ENCODE measurements at regions not wholly inside any gene's neighbourhood (a gene's known extent, or its start where the extent isn't known, plus 50 kb on each side); places are given as distances from the start of the nearest gene placed in this dataset.
A peak's percentile ranks its signal among the peaks of the same experiment; 100 is the strongest.

GRCh38 chr1:29471487-29472313 lies 235.4 kb downstream of the PTPRU start (continued):
- TF ChIP-seq ZNF549 (CRISPR knock-in tag; IDR thresholded peaks at IDR 0.05), result no peak
- peak; percentile 38; the same call in 1 of the 2 replicates for TF ChIP-seq HNF4G (IDR thresholded peaks at IDR 0.05; ENCODE audit: borderline replicate concordance, low read depth, low read length)
- TF ChIP-seq HNF4G (CRISPR knock-in tag; IDR thresholded peaks at IDR 0.05; ENCODE audit: borderline replicate concordance, low read depth), result no peak
- TF ChIP-seq IRF2 (CRISPR knock-in tag; IDR thresholded peaks at IDR 0.05), result peak; percentile 31; the same call in 1 of the 2 replicates
- TF ChIP-seq AHR (CRISPR knock-in tag; IDR thresholded peaks at IDR 0.05), result no peak
- no peak for TF ChIP-seq ZBTB2 (CRISPR knock-in tag; IDR thresholded peaks at IDR 0.05; ENCODE audit: low read depth)
- TF ChIP-seq MBNL3 (CRISPR knock-in tag; conservative IDR thresholded peaks at IDR 0.05), result no peak
- peak; percentile 77; the same call in 1 of the 2 replicates for TF ChIP-seq ZBTB7B (CRISPR knock-in tag; IDR thresholded peaks at IDR 0.05)
- TF ChIP-seq KLF13 (CRISPR knock-in tag; IDR thresholded peaks at IDR 0.05), result no peak
- TF ChIP-seq GTF2F1 (IDR thresholded peaks at IDR 0.05; ENCODE audit: low read length), result no peak
- TF ChIP-seq SNAPC5 (CRISPR knock-in tag; IDR thresholded peaks at IDR 0.05; ENCODE audit: borderline replicate concordance), result no peak
- TF ChIP-seq TSC22D2 (CRISPR knock-in tag; IDR thresholded peaks at IDR 0.05; ENCODE audit: borderline replicate concordance), result no peak
- no peak for TF ChIP-seq ZSCAN25 (CRISPR knock-in tag; IDR thresholded peaks at IDR 0.05)
- TF ChIP-seq ZNF337 (CRISPR knock-in tag; IDR thresholded peaks at IDR 0.05; ENCODE audit: borderline replicate concordance, low read depth), result no peak
- no peak for TF ChIP-seq HHEX (CRISPR knock-in tag; IDR thresholded peaks at IDR 0.05)
- TF ChIP-seq ZNF83 (CRISPR knock-in tag; IDR thresholded peaks at IDR 0.05; ENCODE audit: borderline replicate concordance), result no peak
- no peak for TF ChIP-seq STAT6 (CRISPR knock-in tag; IDR thresholded peaks at IDR 0.05; ENCODE audit: borderline replicate concordance)
- TF ChIP-seq SOX5 (CRISPR knock-in tag; IDR thresholded peaks at IDR 0.05; ENCODE audit: borderline replicate concordance), result peak; percentile 21; the same call in 1 of the 2 replicates
- no peak for TF ChIP-seq POGZ (CRISPR knock-in tag; IDR thresholded peaks at IDR 0.05)
- TF ChIP-seq MTERF4 (CRISPR knock-in tag; IDR thresholded peaks at IDR 0.05), result no peak
- TF ChIP-seq MXD3 (CRISPR knock-in tag; IDR thresholded peaks at IDR 0.05), result no peak
- no peak for TF ChIP-seq U2AF1 (optimal IDR thresholded peaks at IDR 0.05; ENCODE audit: low read depth, low read length)
- TF ChIP-seq ZNF572 (CRISPR knock-in tag; IDR thresholded peaks at IDR 0.05), result no peak
- TF ChIP-seq ZNF816 (CRISPR knock-in tag; IDR thresholded peaks at IDR 0.05; ENCODE audit: borderline replicate concordance), result no peak
- TF ChIP-seq GFI1 (CRISPR knock-in tag; IDR thresholded peaks at IDR 0.05; ENCODE audit: borderline replicate concordance), result no peak
- no peak for TF ChIP-seq ZNF432 (CRISPR knock-in tag; IDR thresholded peaks at IDR 0.05; ENCODE audit: borderline replicate concordance)
